ENCODE measurements at regions not wholly inside any gene's neighbourhood (a gene's known extent, or its start where the extent isn't known, plus 50 kb on each side); places are given as distances from the start of the nearest gene placed in this dataset.

DNA sequence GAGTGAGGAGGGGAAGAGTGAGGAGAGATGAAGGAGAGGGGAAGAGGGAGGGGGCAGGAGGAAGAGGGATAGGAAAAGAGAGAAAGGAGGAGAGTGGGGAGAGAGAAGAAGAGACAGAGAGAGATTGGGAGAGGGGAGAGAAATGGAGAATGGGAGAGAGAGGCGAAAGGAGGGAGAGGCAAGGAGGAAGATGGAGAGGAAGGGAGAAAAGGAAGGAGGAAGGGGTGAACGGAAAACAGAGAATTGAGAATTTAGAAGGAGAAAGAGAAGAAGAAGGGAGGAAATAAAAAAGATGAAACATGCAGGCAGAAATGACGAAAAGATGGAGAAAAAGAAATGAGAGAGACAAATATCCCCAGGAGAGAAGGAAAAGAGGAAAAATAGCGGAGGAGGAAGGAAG, 502.8 kb downstream of the MN1 start:
- TF ChIP-seq, protein P1, sequence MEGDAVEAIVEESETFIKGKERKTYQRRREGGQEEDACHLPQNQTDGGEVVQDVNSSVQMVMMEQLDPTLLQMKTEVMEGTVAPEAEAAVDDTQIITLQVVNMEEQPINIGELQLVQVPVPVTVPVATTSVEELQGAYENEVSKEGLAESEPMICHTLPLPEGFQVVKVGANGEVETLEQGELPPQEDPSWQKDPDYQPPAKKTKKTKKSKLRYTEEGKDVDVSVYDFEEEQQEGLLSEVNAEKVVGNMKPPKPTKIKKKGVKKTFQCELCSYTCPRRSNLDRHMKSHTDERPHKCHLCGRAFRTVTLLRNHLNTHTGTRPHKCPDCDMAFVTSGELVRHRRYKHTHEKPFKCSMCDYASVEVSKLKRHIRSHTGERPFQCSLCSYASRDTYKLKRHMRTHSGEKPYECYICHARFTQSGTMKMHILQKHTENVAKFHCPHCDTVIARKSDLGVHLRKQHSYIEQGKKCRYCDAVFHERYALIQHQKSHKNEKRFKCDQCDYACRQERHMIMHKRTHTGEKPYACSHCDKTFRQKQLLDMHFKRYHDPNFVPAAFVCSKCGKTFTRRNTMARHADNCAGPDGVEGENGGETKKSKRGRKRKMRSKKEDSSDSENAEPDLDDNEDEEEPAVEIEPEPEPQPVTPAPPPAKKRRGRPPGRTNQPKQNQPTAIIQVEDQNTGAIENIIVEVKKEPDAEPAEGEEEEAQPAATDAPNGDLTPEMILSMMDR (IDR thresholded peaks at IDR 0.05; ENCODE audit: low read length) = no peak
- no peak for TF ChIP-seq EZH2 (optimal IDR thresholded peaks at IDR 0.05; ENCODE audit: low read depth, low read length)

All from MM.1S (cell line).